ENCODE measurements at regions not wholly inside any gene's neighbourhood (a gene's known extent, or its start where the extent isn't known, plus 50 kb on each side); places are given as distances from the start of the nearest gene placed in this dataset.

GRCh38 chr13:29902632-29903305 lies 52.4 kb upstream of the UBL3 start:
- no peak for DNase-seq (ENCODE audit: low read depth)

- no peak for DNase-seq (ENCODE audit: low read depth)
These were observed 51.6 kb upstream of the UBL3 start for GRCh38 chr13:29901710-29902631.
